ENCODE measurements at regions not wholly inside any gene's neighbourhood (a gene's known extent, or its start where the extent isn't known, plus 50 kb on each side); places are given as distances from the start of the nearest gene placed in this dataset.

- Histone ChIP-seq H3K4me1 (ENCODE audit: control insufficient read depth, extremely low read depth, insufficient read depth, low read length) (no peaks in the 10 kb centered on the region), H3K4me3 (ENCODE audit: control insufficient read depth in 2 of 3, extremely low read depth in 1 of 3, insufficient read depth in 2 of 3, low read depth in 1 of 3, low read length in 3 of 3) (no peak overlapping the region), H3K79me2 (ENCODE audit: control insufficient read depth, insufficient read depth, low read length) (no peaks in the 10 kb centered on the region), H3K27ac (ENCODE audit: control insufficient read depth, insufficient read depth, low read length) (no peak overlapping the region), H4K20me1 (ENCODE audit: control insufficient read depth, extremely low read depth, insufficient read depth, low read length) (no peaks in the 10 kb centered on the region), H3K9me1 (ENCODE audit: control insufficient read depth, extremely low read depth, insufficient read depth, low read length) (no peaks in the 10 kb centered on the region), H2AFZ (ENCODE audit: control insufficient read depth, low read length) (no peak overlapping the region), H3K9ac (ENCODE audit: control insufficient read depth, extremely low read depth, insufficient read depth, low read length) (no peak overlapping the region), H3K4me2 (ENCODE audit: control insufficient read depth, extremely low read depth, insufficient read depth, low read depth, low read length) (no peak overlapping the region), H3K27me3 (ENCODE audit: control insufficient read depth, extremely low read depth, insufficient read depth, low read length) (no peaks in the 10 kb centered on the region), H3K9me3 (ENCODE audit: control insufficient read depth, low read depth, low read length) (peaks cover 4% of the 10 kb centered on the region), H3K36me3 (ENCODE audit: control insufficient read depth in 2 of 2, extremely low read depth in 1 of 2, insufficient read depth in 2 of 2, low read length in 2 of 2) (no peaks in the 10 kb centered on the region)
- FAIRE-seq (no peak), DNase-seq (ENCODE audit: low read depth, low spot score) (no peak)
- TF ChIP-seq, protein P1, sequence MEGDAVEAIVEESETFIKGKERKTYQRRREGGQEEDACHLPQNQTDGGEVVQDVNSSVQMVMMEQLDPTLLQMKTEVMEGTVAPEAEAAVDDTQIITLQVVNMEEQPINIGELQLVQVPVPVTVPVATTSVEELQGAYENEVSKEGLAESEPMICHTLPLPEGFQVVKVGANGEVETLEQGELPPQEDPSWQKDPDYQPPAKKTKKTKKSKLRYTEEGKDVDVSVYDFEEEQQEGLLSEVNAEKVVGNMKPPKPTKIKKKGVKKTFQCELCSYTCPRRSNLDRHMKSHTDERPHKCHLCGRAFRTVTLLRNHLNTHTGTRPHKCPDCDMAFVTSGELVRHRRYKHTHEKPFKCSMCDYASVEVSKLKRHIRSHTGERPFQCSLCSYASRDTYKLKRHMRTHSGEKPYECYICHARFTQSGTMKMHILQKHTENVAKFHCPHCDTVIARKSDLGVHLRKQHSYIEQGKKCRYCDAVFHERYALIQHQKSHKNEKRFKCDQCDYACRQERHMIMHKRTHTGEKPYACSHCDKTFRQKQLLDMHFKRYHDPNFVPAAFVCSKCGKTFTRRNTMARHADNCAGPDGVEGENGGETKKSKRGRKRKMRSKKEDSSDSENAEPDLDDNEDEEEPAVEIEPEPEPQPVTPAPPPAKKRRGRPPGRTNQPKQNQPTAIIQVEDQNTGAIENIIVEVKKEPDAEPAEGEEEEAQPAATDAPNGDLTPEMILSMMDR (optimal IDR thresholded peaks at IDR 0.05 in 1 of 3, IDR thresholded peaks at IDR 0.05 in 1 of 3, conservative IDR thresholded peaks at IDR 0.05 in 1 of 3; ENCODE audit: extremely low read depth in 1 of 3, insufficient read depth in 2 of 3, low read length in 3 of 3) = no peak
- TF ChIP-seq EZH2 (IDR thresholded peaks at IDR 0.05; ENCODE audit: low read length) = no peak
- dilution Hi-C loops (cut with MboI; ENCODE audit: extremely low pct_ligation_motif_present, low sequenced_read_pairs) = no loop called here
These were observed 147.4 kb downstream of the SOX11 start for GRCh38 chr2:5839550-5839949.

- TF ChIP-seq, protein P1 (optimal IDR thresholded peaks at IDR 0.05 in 1 of 3, IDR thresholded peaks at IDR 0.05 in 1 of 3, conservative IDR thresholded peaks at IDR 0.05 in 1 of 3; ENCODE audit: extremely low read depth in 1 of 3, insufficient read depth in 2 of 3, low read length in 3 of 3) = no peak
- no peak for TF ChIP-seq EZH2 (IDR thresholded peaks at IDR 0.05; ENCODE audit: low read length)
- H3K4me3 ChIP-seq (ENCODE audit: control insufficient read depth in 2 of 3, extremely low read depth in 1 of 3, insufficient read depth in 2 of 3, low read depth in 1 of 3, low read length in 3 of 3) = no peak overlapping the region
- H3K4me1 ChIP-seq (ENCODE audit: control insufficient read depth, extremely low read depth, insufficient read depth, low read length) = no peaks in the 10 kb centered on the region
- no peak overlapping the region for H2AFZ ChIP-seq (ENCODE audit: control insufficient read depth, low read length)
- no peaks in the 10 kb centered on the region for H3K9me1 ChIP-seq (ENCODE audit: control insufficient read depth, extremely low read depth, insufficient read depth, low read length)
- H4K20me1 ChIP-seq (ENCODE audit: control insufficient read depth, extremely low read depth, insufficient read depth, low read length) = no peaks in the 10 kb centered on the region
- no peak overlapping the region for H3K9ac ChIP-seq (ENCODE audit: control insufficient read depth, extremely low read depth, insufficient read depth, low read length)
- no peaks in the 10 kb centered on the region for H3K79me2 ChIP-seq (ENCODE audit: control insufficient read depth, insufficient read depth, low read length)
- dilution Hi-C loops (cut with MboI; ENCODE audit: extremely low pct_ligation_motif_present, low sequenced_read_pairs) = no loop called here
- H3K27me3 ChIP-seq (ENCODE audit: control insufficient read depth, extremely low read depth, insufficient read depth, low read length) = no peaks in the 10 kb centered on the region
- no peak overlapping the region for H3K27ac ChIP-seq (ENCODE audit: control insufficient read depth, insufficient read depth, low read length)
- H3K4me2 ChIP-seq (ENCODE audit: control insufficient read depth, extremely low read depth, insufficient read depth, low read depth, low read length) = no peak overlapping the region
- H3K9me3 ChIP-seq (ENCODE audit: control insufficient read depth, low read depth, low read length) = peaks cover 4% of the 10 kb centered on the region
- FAIRE-seq (no peak), DNase-seq (ENCODE audit: low read depth, low spot score) (no peak)
- H3K36me3 ChIP-seq (ENCODE audit: control insufficient read depth in 2 of 2, extremely low read depth in 1 of 2, insufficient read depth in 2 of 2, low read length in 2 of 2) = no peaks in the 10 kb centered on the region
These were observed 148.9 kb downstream of the SOX11 start for GRCh38 chr2:5841126-5841525.
